HG02943 (cell line): ENCODE measurements at regions not wholly inside any gene's neighbourhood (a gene's known extent, or its start where the extent isn't known, plus 50 kb on each side); places are given as distances from the start of the nearest gene placed in this dataset.
"Not testable (repeated sequence)": the region's sequence is repeated elsewhere in the genome, so short reads cannot be mapped to it uniquely, and the experiment has no call there.

Experiments used
- ATAC-seq: cut with Tn5 transposase; IDR thresholded peaks from one replicate; pipeline ENCODE4 v1.9.1; 2021; ENCODE audit warnings: mild to moderate bottlenecking, low read depth, moderate library complexity; ENCODE audit not compliant: unreplicated experiment

DNA sequence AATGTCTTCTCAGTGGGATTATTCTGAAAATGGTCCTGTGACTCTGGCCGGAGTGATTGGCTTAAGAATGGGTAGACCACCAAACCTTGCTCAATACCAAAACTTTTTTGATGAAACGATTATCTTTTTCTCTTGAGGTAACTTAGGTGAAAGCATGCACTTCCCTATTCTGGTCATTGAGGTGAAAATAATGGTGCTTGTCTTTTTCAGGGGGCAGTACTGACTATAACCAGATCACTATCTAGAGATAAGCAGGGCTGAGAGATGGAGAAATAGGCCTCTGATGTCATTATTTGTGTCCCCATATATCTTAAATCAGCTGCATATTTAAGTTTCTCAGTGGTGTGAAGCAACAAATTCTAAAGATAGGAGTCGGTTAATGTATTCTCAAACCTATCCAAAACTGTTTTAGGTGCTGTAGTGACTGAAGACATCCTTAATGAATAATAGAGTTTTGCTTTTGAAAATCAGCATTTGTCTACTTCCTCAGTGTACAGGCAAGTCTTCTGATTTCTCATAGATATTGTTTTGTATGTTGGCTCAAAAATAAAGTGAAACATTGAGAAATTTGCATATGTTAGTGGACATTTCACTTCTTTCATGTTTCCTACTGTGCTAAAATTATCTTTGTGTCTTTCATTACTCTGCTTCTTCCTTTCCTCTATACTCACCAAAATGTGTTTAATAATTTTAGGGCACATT is 735.3 kb upstream of the ADGRL4 start:
- ATAC-seq, result peak; percentile 94

DNA sequence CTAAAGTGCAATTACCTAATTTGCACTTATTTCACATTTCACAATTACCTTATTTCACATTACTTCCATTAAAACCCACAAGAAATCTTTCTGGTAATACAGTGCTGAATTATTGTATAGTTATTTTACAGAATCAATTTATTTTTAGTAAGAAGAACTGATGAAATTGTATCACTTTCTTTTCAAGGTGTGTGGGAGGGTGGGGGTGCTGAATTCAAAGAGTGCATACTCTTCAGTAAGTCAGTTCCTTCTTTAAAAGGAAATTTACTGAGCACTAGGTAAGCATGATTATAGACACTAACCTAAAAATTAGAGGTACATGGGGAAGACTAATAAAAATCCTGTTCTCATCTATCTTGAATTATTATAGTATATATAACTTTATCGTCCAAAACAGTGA is 731.6 kb upstream of the ADGRL4 start:
- ATAC-seq, result no peak

DNA sequence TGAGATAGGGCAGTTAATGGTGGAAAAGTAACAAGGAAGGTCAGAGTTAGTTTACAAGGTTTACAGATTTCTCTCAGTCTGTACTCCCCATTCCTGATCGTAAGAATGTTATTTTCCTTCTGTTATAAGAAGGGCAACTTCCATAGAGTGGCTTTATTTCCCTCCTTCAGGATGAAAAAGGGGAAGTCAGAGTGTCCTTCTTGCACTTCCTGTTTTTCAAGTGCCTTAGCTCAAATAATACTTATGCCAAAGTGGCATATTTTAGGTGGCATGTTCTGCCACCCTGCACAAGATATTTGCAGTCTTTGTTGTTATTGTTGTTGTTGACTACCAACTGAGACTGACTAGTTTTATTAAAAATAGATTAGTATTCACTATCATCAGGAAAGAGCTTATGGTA is 730.7 kb upstream of the ADGRL4 start:
- no peak for ATAC-seq

DNA sequence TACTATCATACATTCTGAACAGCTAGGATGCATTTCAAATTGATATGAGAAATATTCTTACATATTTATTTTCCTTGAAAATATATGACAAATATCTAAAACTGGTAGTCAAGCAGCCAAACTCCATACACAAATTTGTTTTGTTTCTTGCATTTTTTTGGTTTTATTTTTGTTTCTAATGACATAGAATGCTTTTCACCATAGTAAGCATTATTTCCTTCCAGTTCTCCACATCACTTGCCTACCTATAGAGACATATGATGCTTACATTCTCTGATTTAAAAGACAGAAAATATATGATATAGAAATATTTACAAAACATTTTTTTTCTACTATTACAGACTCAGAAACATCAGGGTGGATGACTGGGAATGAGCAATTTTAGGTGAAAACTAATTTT is 726.4 kb upstream of the ADGRL4 start:
- ATAC-seq, result no peak

DNA sequence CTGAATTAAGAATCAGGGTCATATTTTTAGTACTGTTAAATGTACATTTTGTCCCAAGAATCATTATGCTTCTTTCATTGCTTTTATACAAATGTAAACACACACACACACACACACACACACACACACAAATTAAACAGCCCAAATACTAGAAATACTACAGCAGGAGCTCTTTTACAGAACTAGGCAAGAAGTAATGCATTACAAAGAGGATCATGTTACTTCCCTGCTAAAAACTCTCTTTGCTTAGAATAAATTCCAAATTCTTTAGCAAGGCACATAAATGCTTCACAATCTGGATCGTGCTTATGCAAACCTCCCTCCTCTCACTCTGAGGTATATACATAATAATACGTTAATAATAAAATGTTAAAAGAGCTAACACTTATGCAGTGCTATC is 720.4 kb upstream of the ADGRL4 start:
- no peak for ATAC-seq

DNA sequence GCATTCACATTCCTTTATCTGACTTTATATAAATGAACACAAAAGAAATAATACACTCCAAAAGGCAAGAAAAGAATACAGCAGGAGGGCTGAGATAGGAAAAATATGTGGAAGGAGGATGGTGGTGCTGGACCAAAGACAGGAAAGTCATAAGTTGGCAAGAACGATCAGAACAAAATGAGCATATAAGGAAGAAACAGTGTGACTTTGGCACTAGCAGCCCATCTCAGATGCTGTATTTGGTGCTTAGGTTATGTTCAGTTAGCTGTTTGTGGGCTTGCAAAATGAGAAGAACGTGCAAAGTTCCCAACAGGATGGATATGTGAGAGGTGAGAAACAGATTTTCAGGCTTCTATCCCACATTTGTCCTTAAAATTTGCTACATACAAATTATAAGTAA is 719.8 kb upstream of the ADGRL4 start:
- ATAC-seq, result no peak

DNA sequence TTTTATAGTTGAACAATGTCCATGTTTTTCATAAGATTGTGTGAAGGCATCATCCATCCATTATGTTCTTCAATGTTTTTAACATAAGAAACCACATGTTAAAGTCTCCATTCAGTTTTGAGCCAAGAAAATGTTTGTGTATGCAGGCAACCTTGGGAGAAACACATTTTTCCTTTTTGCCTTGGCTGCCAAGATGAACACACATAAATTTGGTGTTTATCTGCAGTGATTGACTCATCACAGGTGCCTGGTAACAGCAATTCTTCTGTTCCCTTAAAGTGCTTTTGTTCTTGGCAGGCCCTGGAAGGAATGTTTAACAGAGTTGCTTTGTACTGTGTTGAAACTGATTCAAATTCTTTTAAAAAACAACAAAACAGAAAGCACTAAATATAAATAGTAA is 709.9 kb upstream of the ADGRL4 start:
- ATAC-seq, result no peak

DNA sequence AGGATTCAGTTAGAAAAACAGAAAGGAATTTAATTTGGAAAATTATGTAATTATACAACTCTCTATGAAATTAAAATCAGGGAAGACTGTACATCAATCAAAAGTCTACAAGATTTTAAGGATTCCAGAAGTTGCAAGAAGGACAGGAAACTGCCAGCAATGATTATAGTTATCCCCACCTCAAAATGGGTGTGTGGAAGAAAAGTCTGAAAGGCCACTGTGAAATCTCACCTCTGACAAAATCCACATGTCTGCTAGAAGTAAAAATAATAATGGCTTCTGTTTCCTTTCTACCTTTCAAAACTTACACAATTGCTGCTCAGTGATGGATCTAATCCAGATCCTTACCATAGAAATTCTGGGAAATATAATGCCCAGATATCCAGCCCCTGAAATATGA is 708.1 kb upstream of the ADGRL4 start:
- no peak for ATAC-seq

DNA sequence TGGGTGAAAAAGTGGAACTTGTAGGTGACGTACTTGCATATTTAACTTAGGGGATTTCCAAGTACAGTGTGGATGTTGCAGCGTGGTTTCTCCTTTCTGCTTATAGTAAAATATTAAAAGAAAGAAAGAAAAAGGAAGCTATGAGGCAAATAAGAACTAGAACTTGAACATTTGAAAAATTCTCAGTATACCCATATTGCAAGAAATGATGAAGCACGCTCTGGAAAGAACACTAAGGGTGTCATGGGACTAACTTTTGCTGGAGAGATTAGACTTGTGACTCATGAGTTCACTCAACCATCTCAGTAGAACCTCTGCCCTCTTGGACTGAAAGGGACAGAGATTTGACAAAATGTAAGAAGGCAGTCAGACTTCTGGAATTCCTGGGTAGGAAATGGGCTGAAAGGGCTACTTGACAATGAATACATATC is 704.5 kb upstream of the ADGRL4 start:
- peak; percentile 86 for ATAC-seq

DNA sequence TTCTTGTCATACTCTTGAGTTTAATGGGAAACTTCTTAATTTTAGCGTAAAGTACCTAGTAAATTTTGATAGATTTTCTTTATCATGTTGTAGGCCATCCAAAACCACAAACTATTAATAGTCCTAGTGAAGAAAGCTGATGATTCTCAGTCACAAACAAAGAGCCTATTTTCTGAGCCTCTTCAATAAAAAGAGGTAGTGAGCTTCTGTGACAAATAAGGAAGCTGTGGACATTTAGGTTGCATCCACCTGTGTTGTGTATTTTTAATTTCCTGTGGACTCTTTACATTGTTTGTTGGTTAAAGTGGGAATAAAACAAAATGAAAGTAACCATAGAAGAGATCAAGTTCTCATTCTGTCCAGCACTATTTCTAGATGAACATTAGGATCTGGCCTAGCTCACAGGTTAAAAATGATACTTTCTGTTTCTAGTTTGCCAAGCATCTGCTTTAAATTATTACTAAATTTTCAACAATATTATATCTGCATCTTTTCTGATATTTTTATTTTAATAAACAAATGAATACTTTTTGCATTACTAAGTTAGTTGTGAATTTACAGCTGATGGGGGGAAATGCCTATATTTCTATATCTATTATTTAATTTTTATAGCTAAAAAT is 702.2 kb upstream of the ADGRL4 start:
- no peak for ATAC-seq

DNA sequence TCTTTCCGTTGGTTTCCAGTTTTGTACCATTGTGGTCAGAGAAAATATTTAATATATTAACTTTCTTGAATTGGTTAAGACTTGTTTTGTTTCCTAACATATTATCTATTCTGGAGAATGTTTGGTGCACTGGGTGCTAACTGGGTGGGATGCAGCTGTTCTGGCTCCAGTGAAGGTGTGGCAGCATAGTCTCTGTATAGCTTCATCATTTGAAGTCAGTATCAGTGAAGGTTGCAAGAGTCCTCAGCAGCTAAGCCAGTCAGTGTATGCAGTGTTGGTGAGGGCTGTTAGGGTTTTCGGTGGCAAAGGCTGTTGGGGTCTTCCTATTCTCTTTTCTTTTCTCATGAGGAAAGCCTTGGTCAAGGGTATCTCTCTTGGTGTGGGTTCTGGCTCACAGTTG is 698.7 kb upstream of the ADGRL4 start:
- ATAC-seq, result no peak

DNA sequence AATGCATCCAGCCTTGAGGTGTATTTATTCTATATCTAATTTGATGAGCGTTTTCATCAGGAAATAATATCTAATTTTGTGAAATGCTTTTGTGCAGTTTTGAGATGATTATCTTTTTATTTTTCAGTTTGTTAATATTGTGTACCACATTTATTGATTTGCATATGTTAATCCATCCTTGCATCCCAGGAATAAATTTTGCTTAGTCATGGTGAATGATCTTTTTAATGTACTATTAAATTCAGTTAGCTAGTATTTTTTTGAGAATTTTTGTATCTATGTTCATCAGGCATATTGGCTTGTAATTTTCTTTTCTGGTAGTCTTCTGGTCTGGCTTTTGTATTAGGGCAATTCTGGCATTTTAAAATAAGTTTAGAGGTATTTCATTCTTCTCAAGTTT is 697.5 kb upstream of the ADGRL4 start:
- no peak for ATAC-seq

DNA sequence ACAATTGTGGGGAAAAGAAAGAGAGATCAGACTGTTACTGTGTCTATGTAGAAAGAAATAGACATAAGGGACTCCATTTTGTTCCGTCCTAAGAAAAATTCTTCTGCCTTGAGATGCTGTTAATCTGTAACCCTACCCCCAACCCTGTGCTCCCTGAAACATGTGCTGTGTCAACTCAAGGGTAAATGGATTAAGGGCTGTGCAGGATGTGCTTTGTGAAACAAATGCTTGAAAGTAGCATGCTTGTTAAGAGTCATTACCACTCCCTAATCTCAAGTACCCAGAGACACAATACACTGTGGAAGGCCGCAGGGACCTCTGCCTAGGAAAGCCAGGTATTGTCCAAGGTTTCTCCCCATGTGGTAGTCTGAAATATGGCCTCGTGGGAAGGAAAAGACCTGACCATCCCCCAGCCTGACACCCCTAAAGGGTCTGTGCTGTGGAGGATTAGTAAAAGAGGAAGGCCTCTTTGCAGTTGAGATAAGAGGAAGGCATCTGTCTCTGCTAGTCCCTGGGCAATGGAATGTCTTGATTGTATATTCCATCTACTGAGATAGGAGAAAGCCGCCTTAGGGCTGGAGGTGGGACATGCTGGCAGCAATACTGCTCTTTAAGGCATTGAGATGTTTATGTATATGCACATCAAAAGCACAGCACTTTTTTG is 695.9 kb upstream of the ADGRL4 start:
- ATAC-seq, result not testable (repeated sequence)

DNA sequence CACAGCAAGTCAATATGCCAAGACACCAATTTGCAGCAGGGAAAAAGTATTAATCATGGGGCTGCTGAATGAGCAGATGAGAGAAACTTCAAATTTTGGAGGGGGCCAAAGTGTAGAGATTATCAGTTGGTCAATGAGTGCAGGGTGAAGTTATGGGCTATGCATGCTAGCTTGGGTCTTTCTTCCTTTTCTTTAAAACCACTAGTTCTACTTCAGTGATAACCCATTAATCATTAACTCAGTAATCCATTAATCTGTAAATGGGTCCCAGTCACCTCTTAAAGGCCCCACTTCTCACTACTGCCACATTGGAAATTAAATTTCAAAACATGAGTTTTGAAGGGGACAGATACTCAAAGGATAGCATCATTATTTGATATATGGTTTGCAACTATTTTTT is 688.6 kb upstream of the ADGRL4 start:
- ATAC-seq, result peak; percentile 89

DNA sequence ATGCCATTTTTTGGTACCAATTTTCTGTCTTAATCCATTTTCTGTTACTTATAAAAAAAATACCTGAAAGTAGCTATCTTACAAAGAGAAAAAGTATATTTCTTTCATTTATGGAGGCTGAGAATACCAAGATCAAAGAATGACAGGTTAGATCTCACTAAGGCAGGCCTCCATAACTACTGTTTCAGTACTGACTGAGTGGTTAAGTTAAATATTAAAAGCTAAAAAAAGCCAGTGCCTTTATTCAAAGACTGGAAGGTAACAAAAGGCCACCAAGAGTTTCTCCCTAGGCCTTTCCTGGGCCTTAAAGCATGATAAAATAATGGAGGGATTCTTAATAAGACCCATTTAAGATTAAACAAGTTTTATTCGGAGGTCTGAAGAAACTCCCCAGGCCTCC is 687.7 kb upstream of the ADGRL4 start:
- ATAC-seq, result peak; percentile 51

DNA sequence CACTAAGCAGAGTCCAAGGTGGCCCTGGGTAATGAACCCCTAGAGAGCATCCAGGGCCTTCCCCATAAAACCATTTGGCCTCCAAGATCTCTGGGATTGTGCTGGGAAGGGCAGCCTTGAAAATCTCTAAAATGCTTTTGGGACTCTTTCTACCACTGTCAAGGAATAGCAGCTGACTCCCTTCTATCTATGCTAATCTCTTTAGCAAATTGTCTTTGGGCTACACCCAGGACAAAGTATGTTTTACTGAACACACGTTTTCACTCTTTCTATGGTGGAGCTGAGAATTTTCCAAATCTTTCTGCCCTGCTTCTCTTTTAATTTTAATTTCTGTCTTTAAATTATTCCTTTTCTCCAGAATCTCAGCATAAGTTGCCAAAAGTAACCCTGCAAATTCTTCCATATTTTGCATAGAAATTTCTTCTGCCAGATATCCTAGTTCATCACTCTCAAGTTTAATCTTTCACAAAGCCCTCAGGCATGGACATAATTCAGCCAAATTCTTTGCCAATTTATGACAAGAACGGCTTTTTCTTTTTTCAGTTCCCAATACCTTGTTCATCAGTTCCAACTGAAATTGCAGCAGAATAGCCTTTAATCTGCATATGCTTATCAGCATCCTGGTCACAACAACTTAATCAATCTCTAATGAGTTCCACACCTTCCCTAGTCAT is 687.0 kb upstream of the ADGRL4 start:
- ATAC-seq, result no peak

DNA sequence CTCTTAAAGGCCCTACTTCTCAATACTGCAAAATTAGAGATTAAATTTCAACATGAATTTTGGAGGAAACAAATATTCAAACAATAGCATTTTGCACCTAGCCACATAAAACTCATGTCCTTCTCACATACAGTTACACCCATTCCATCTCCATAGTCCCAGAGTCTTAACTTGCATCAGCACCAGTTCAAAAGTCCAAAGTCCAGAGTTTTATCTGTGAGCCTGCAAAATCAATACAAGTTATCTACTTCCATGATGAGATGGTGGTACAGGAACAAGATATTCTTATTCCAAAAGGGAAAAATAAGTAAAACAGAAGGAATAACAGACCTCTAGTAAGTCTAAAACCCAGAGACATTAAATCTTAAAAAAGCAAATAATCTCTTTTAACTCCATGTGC is 686.0 kb upstream of the ADGRL4 start:
- ATAC-seq, result no peak

DNA sequence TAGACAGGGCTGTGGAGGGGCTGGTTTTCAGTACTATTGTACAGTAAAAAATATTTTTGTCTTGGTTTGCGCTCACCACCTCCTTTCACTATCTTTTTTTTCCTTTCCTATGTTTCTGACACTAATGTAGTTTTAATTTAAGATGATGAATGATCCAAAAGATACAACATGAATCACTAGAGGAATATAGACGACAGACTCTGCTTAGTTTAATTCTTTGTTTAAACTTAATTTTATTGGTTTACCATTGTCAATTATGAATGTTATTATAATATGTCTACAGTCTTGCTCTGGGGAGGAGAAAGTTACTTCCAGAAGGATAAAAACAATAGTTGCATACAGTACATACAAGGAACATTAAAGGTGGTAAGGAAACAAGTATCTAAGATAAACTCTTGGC is 682.4 kb upstream of the ADGRL4 start:
- no peak for ATAC-seq

DNA sequence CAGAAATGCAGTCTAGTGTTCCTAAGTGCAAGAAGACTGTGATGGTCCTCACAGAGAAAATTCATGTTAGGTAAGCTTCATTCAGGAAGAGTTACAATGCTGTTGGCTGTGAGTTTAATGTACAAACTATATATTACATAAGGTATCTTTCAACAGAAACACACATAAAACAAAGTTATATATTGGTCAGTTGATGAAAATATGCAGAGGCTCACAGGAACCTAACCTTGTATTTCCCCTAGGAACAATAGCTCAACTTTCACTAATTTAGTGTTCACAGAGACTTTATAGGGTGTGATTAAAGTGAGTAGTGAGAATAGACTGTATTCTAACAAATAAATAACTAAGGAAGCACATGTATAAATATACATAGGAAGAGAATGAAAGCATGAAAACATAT is 676.9 kb upstream of the ADGRL4 start:
- ATAC-seq, result no peak

DNA sequence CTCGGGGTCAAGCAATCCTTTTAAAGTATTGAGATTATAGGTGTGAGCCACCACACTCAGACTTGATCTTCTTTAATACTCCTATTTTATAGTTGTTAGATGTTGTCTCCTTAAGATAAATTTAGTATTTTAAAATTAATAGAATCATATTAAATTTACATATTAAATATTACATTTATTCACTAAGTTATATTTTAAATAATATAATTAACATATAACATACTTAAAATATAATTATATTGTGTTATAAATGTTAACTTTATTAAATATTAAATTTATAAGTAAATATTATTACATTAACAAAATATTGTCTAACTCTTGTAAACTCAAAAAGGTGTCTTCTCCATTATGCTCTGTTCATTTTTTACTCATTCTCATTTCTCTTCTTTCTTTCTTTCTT is 675.9 kb upstream of the ADGRL4 start:
- ATAC-seq, result no peak

DNA sequence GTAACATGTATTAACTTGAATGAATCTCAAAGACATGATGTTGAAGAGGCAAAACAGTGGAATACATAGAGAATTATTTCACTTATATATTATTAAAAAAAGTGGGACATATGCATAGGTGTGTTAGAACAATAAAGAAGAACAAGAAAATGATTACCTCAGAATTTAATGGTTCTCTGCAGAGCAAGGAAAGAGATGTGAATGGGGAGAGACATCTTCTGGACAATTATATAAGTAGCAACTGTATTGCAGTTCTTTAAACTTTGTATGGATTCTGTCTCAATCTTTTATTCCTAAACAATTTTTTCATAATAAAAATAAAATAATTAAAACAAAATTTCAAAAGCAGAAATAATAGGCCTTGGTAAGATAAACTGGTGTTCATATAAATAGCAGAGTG is 674.9 kb upstream of the ADGRL4 start:
- ATAC-seq, result no peak
